ENCODE measurements at regions not wholly inside any gene's neighbourhood (a gene's known extent, or its start where the extent isn't known, plus 50 kb on each side); places are given as distances from the start of the nearest gene placed in this dataset.

GRCh38 chrX:20477219-20477618, 210.5 kb upstream of the RPS6KA3 start:
- H3K4me3 ChIP-seq (ENCODE audit: low read depth, low read length) = no peak overlapping the region
- ChIA-PET POLR2A (no interaction called here), CTCF (no interaction called here)
- no peak for TF ChIP-seq CTCF (IDR thresholded peaks at IDR 0.05; ENCODE audit: insufficient read depth, low read length, missing control alignments)
- no peak for DNase-seq (ENCODE audit: low read depth, low spot score)

GRCh38 chrX:20472620-20473258, 206.0 kb upstream of the RPS6KA3 start:
- no peak for TF ChIP-seq CTCF (IDR thresholded peaks at IDR 0.05; ENCODE audit: insufficient read depth, low read length, missing control alignments)
- CTCF ChIA-PET = interaction anchor here (1.6 to 2.3 kb wide), 2 partner anchors 30 to 220 kb away, joined by 3 to 8 read pairs; no protein-coding TSS in a partner anchor
- DNase-seq (ENCODE audit: low read depth, low spot score) = no peak
- POLR2A ChIA-PET = no interaction called here
- H3K4me3 ChIP-seq (ENCODE audit: low read depth, low read length) = no peak overlapping the region

GRCh38 chrX:20472148-20472547, 205.4 kb upstream of the RPS6KA3 start:
- TF ChIP-seq CTCF (IDR thresholded peaks at IDR 0.05; ENCODE audit: insufficient read depth, low read length, missing control alignments) = no peak
- CTCF ChIA-PET = interaction anchor here (0.6 to 1.6 kb wide), 2 partner anchors 29 to 70 kb away, joined by 3 read pairs; no protein-coding TSS in a partner anchor
- POLR2A ChIA-PET = no interaction called here
- H3K4me3 ChIP-seq (ENCODE audit: low read depth, low read length) = no peak overlapping the region
- no peak for DNase-seq (ENCODE audit: low read depth, low spot score)

DNA sequence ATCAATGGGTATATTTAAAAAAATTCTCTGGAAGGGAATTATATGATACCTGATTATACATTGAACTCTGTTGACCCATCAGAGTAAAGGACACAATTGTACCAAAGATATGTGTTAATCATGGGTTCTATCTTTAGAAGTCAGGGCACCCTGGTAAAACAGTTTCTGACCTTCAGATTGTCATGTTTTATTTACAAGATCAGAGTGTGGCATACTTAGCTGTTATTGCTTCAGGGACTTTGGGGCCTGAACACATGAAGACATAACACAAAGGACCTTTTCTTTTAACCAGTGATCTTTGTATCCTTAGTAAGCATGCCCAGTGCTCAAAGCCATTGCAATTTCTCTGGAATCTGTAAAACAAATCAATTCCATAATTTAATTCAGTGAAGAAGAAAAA, 204.8 kb upstream of the RPS6KA3 start:
- ChIA-PET POLR2A (no interaction called here), CTCF (interaction anchor here (0.6 to 1.6 kb wide), 2 partner anchors 29 to 69 kb away, joined by 3 read pairs; no protein-coding TSS in a partner anchor)
- no peak for TF ChIP-seq CTCF (IDR thresholded peaks at IDR 0.05; ENCODE audit: insufficient read depth, low read length, missing control alignments)
- H3K4me3 ChIP-seq (ENCODE audit: low read depth, low read length) = no peak overlapping the region
- DNase-seq (ENCODE audit: low read depth, low spot score) = no peak

- CTCF ChIA-PET = no interaction called here
- DNase-seq (ENCODE audit: low read depth, low spot score) = no peak
- TF ChIP-seq CTCF (IDR thresholded peaks at IDR 0.05; ENCODE audit: insufficient read depth, low read length, missing control alignments) = no peak
- no peak overlapping the region for H3K4me3 ChIP-seq (ENCODE audit: low read depth, low read length)
- POLR2A ChIA-PET = no interaction called here
Observed at GRCh38 chrX:20463296-20464075, 196.8 kb upstream of the RPS6KA3 start.

GRCh38 chrX:20461576-20461975, 194.9 kb upstream of the RPS6KA3 start:
- POLR2A ChIA-PET = interaction anchor here (1.2 kb wide), 1 partner anchor 55 kb away, joined by 3 read pairs; no protein-coding TSS in a partner anchor
- CTCF ChIA-PET = no interaction called here
- DNase-seq (ENCODE audit: low read depth, low spot score) = peak; percentile 1
- no peak for TF ChIP-seq CTCF (IDR thresholded peaks at IDR 0.05; ENCODE audit: insufficient read depth, low read length, missing control alignments)
- no peak overlapping the region for H3K4me3 ChIP-seq (ENCODE audit: low read depth, low read length)
